ENCODE measurements at regions not wholly inside any gene's neighbourhood (a gene's known extent, or its start where the extent isn't known, plus 50 kb on each side); places are given as distances from the start of the nearest gene placed in this dataset.

DNA sequence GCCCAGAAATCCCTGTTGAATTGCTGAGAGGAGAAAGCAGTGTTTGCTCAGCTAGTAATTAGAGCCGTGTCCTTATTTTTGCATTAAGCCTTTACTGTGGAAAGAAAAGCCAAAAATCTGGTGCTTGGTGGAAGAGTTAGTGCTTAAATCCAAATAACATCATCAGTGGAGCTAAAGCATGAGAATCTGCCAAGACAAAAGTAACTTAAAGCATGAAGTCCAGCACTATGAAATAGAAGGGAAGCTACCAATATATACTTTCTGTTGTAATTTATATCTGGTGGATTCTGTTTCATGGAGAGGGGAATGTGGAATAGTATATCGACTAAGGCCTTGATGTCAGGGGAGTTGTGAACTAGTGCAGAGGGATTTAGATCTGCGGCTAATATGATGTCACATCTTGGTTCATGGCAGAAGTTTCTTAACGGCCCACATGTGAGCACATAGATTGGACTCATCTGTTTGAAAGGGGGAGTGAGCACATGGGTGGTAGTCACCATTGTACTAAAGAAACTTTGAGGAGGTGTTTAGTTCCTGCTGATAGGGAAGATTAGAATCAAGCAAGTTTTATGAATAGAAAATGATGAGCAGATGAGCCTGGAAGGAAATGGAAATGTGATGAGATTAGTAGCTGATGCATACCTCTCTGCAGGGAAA is 224.4 kb upstream of the MTNR1B start:
- no peak for TF ChIP-seq CTCF (IDR thresholded peaks at IDR 0.05)
- Mint-ChIP-seq H3K36me3 (ENCODE audit: low read depth) (no peaks in the 10 kb centered on the region), H3K27ac (ENCODE audit: unreplicated experiment) (no peak overlapping the region), H3K9me3 (ENCODE audit: low read depth) (no peaks in the 10 kb centered on the region), H3K27me3 (ENCODE audit: low read depth) (no peaks in the 10 kb centered on the region), H3K4me1 (ENCODE audit: low read depth) (peaks cover 6% of the 10 kb centered on the region), H3K4me3 (ENCODE audit: unreplicated experiment) (no peak overlapping the region)
- no peak for DNase-seq (ENCODE audit: low spot score)

DNA sequence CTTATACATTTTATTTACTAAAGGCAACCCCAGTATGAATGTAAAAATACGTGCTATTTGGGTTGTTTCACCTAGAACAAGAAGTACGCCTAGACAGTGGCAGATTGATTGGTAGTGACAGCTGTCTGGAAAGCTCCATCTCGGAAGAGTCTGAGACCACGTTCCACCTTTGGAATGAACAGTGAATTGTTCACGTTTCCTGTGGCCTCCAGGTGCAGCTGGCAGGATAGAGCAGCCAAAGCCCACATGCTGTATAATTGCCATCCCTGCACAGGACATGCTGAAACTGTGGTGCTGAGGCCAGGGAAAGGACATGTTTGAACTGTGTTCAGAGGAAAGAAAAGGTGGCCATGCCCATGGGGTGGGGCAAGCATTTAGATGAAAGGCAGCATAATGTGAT is 218.7 kb upstream of the MTNR1B start:
- TF ChIP-seq CTCF (IDR thresholded peaks at IDR 0.05): no peak
- Mint-ChIP-seq H3K9me3 (ENCODE audit: low read depth) (peaks cover 3% of the 10 kb centered on the region), H3K27me3 (ENCODE audit: low read depth) (no peaks in the 10 kb centered on the region), H3K36me3 (ENCODE audit: low read depth) (no peaks in the 10 kb centered on the region), H3K27ac (ENCODE audit: unreplicated experiment) (no peak overlapping the region), H3K4me1 (ENCODE audit: low read depth) (peaks cover 2% of the 10 kb centered on the region), H3K4me3 (ENCODE audit: unreplicated experiment) (no peak overlapping the region)
- no peak for DNase-seq (ENCODE audit: low spot score)

- Mint-ChIP-seq H3K4me1 (ENCODE audit: low read depth) (peaks cover 2% of the 10 kb centered on the region), H3K36me3 (ENCODE audit: low read depth) (no peaks in the 10 kb centered on the region), H3K27me3 (ENCODE audit: low read depth) (no peaks in the 10 kb centered on the region), H3K9me3 (ENCODE audit: low read depth) (peaks cover 3% of the 10 kb centered on the region), H3K27ac (ENCODE audit: unreplicated experiment) (no peak overlapping the region), H3K4me3 (ENCODE audit: unreplicated experiment) (no peak overlapping the region)
- no peak for TF ChIP-seq CTCF (IDR thresholded peaks at IDR 0.05)
- DNase-seq (ENCODE audit: low spot score): no peak
Measured at GRCh38 chr11:92751594-92751993, 217.9 kb upstream of the MTNR1B start.

GRCh38 chr11:92752122-92752521 is 217.3 kb upstream of the MTNR1B start:
- Mint-ChIP-seq H3K4me3 (ENCODE audit: unreplicated experiment) (no peak overlapping the region), H3K36me3 (ENCODE audit: low read depth) (no peaks in the 10 kb centered on the region), H3K27ac (ENCODE audit: unreplicated experiment) (no peak overlapping the region), H3K4me1 (ENCODE audit: low read depth) (peaks cover 2% of the 10 kb centered on the region), H3K27me3 (ENCODE audit: low read depth) (no peaks in the 10 kb centered on the region), H3K9me3 (ENCODE audit: low read depth) (peaks cover 3% of the 10 kb centered on the region)
- TF ChIP-seq CTCF (IDR thresholded peaks at IDR 0.05): no peak
- no peak for DNase-seq (ENCODE audit: low spot score)

DNA sequence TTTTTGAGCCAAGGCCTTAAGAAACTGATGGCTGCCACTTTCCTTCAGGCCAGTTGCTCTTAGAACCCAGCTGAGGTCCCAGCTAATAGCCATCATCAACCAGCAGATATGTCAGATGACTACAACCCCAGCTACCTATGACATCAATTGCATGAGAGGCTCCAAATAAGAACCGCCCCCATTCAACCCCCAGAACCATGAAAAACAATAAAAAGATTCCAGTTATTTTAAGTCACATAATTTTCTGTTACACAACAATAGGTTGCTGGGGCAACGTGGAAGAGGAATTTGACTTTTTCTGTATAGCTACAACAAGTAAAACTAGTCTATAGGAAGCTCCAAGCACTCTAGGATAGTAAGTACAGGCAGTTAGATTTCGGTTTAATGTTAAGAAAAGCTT is 216.3 kb upstream of the MTNR1B start:
- no peak overlapping the region for H3K27ac Mint-ChIP-seq (ENCODE audit: unreplicated experiment)
- peaks cover 3% of the 10 kb centered on the region for H3K9me3 Mint-ChIP-seq (ENCODE audit: low read depth)
- H3K27me3 Mint-ChIP-seq (ENCODE audit: low read depth): no peaks in the 10 kb centered on the region
- H3K4me1 Mint-ChIP-seq (ENCODE audit: low read depth): peaks cover 4% of the 10 kb centered on the region
- H3K36me3 Mint-ChIP-seq (ENCODE audit: low read depth): no peaks in the 10 kb centered on the region
- DNase-seq (ENCODE audit: low spot score): no peak
- no peak for TF ChIP-seq CTCF (IDR thresholded peaks at IDR 0.05)
- H3K4me3 Mint-ChIP-seq (ENCODE audit: unreplicated experiment): no peak overlapping the region
